ENCODE measurements at regions not wholly inside any gene's neighbourhood (a gene's known extent, or its start where the extent isn't known, plus 50 kb on each side); places are given as distances from the start of the nearest gene placed in this dataset.

- no peak for TF ChIP-seq NFE2 (IDR thresholded peaks at IDR 0.05; ENCODE audit: low read depth)
- no peak for TF ChIP-seq ZNF121 (CRISPR knock-in tag; conservative IDR thresholded peaks at IDR 0.05)
- no peak for TF ChIP-seq SREBF2 (CRISPR knock-in tag; IDR thresholded peaks at IDR 0.05)
- no peak for TF ChIP-seq SMARCE1 (IDR thresholded peaks at IDR 0.05)
- TF ChIP-seq RBBP5 (IDR thresholded peaks at IDR 0.05; ENCODE audit: borderline replicate concordance, insufficient read depth, low read length, poor library complexity, severe bottlenecking) = no peak
- no peak for TF ChIP-seq CTCF (IDR thresholded peaks at IDR 0.05 in 2 of 3, conservative IDR thresholded peaks at IDR 0.05 in 1 of 3; ENCODE audit: insufficient read depth in 2 of 3, low read depth in 1 of 3, low read length in 3 of 3)
- no peak for TF ChIP-seq ZNF589 (CRISPR knock-in tag; IDR thresholded peaks at IDR 0.05; ENCODE audit: low read depth)
- TF ChIP-seq MYBL2 (IDR thresholded peaks at IDR 0.05; ENCODE audit: low read depth) = no peak
- TF ChIP-seq MYBL2 (CRISPR knock-in tag; IDR thresholded peaks at IDR 0.05; ENCODE audit: borderline replicate concordance) = no peak
- TF ChIP-seq HNRNPLL (IDR thresholded peaks at IDR 0.05; ENCODE audit: low read depth, low read length, poor library complexity, severe bottlenecking) = no peak
- TF ChIP-seq TBP (optimal IDR thresholded peaks at IDR 0.05; ENCODE audit: low read depth, low read length) = no peak
- TF ChIP-seq RHOXF2B (CRISPR knock-in tag; conservative IDR thresholded peaks at IDR 0.05) = no peak
- TF ChIP-seq ZBTB7A (IDR thresholded peaks at IDR 0.05; ENCODE audit: borderline replicate concordance, control insufficient read depth, low read depth, low read length) = no peak
- no peak for TF ChIP-seq ZBTB2 (IDR thresholded peaks at IDR 0.05)
Measured at GRCh38 chr3:110123946-110124345, 786.6 kb upstream of the DPPA4 start.

Measured in K562 (cell line).